GM21528 (cell line): ENCODE measurements at regions not wholly inside any gene's neighbourhood (a gene's known extent, or its start where the extent isn't known, plus 50 kb on each side); places are given as distances from the start of the nearest gene placed in this dataset.
"Not testable (repeated sequence)": the region's sequence is repeated elsewhere in the genome, so short reads cannot be mapped to it uniquely, and the experiment has no call there.

ENCODE experiments used
- ATAC-seq: cut with Tn5 transposase; IDR thresholded peaks from one replicate; pipeline ENCODE4 v1.9.1; 2021; ENCODE audit warnings: mild to moderate bottlenecking, moderate library complexity; ENCODE audit not compliant: unreplicated experiment, low FRiP score

- ATAC-seq: not testable (repeated sequence)
These were observed 258.9 kb downstream of the MYCN start for GRCh38 chr2:16199241-16199640.

GRCh38 chr2:16198166-16198912, 258.0 kb downstream of the MYCN start:
- ATAC-seq: no peak

- no peak for ATAC-seq
These were observed 257.3 kb downstream of the MYCN start for GRCh38 chr2:16197504-16198147.

DNA sequence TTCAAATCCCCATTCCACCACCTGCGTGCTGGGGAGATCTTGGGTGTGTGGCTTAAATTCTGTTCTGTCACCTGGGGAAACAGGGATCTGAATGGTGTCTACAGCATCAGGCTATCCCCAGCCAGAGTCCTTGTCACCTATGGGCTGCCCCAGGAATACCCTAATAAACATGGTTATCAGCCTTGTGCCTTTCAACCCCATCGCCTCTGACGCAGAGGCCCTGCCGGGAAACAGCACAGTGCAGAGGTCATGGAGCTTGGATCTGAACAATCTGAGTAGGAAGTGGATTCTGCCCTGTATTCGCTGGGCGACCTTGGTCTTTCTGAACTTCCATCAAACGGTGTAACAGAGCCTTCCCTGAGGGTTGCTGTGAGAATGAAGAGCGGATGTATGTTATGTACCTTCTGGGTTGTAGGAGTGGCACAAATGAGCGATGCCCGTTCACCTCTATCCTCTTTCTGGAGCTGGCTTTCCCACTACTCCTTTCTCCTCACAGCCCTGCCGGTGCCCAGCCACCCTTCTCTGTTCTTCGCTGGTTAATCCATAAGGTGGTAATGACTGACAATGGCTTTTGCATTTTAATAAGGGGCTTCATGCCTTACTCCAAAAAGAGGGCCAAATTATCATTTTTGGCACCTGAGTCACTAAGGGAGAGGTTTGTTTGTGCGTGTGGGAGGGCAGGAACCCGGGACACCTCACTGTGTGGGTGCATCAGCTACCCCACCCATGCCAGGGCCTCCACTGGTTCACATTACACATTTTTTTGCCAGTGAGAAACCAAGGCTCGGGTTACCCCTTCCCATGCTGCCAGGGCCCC, 256.5 kb downstream of the MYCN start:
- ATAC-seq: no peak

- ATAC-seq: no peak
These were observed 255.3 kb downstream of the MYCN start for GRCh38 chr2:16195681-16196070.

GRCh38 chr2:16194931-16195680, 254.8 kb downstream of the MYCN start:
- no peak for ATAC-seq

DNA sequence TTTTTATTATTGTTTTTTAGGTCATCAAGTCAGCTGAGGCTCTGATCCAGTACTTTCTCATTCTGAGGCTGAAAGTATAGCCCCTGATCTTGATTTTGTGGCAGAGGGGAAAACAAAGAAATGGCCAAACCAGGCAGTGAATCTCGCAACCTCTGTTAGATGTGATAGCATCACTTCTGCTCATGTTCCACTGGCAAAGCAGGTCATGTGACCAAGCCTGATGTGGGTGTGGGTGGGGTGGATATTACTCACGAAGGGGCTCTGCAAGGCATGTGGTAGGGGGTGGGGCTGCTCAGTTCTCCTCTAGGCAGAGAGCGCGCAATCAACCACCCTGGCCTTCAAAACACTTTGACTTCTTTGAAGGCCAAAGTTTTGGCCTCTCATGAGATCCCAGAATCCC, 254.2 kb downstream of the MYCN start:
- ATAC-seq: no peak

- no peak for ATAC-seq
These were observed 253.7 kb downstream of the MYCN start for GRCh38 chr2:16194096-16194390.

- no peak for ATAC-seq
These were observed 252.3 kb downstream of the MYCN start for GRCh38 chr2:16192416-16193216.

DNA sequence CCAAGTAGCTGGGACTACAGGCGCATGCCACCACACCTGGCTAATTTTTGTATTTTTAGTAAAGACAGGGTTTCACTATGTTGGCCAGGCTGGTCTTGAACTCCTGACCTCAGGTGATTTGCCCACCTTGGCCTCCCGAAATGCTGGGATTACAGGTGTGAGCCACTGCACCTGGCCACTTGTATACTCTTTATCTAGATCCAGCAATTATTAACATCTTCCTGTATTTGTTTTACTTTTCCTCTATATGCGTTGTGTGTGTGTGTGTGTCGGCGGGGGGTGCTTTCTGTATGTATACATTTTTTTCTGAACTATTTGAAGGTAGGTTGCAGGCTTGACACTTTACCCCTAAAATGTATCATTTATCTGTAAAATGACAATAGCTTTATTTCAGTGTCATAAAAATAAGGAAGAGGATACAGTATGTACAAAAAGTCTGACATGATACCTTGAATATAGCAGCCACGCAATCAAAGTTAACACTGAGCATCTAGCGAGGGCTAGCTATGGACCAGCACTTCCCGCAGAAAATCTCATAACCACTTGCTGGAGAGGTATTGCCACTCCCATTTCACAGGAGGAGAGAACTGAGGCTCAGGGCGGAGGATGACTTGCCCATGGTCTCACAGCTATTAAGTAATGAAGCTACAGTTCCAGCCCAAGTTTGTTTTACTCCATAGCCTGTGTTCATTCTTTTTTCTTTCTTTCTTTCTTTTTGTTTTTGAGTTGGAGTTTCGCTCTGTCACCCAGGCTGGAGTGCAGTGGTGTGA, 251.3 kb downstream of the MYCN start:
- no peak for ATAC-seq

- ATAC-seq: no peak
These were observed 250.3 kb downstream of the MYCN start for GRCh38 chr2:16190446-16191270.

DNA sequence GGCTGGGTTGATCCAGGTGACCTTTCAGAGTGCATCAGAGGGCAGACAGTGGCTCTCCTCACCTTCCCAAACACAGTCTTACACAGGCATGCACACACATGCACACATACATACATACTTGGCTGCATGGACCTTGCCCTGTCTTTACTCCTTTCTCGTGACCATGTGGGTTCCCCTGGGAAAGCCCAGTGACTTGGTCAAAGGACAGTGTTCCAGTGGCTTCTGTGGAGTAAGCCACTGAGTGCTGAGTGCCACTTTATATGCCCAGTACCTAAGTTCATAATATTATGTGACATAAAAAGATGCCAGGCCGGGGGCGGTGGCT, 249.4 kb downstream of the MYCN start:
- no peak for ATAC-seq

DNA sequence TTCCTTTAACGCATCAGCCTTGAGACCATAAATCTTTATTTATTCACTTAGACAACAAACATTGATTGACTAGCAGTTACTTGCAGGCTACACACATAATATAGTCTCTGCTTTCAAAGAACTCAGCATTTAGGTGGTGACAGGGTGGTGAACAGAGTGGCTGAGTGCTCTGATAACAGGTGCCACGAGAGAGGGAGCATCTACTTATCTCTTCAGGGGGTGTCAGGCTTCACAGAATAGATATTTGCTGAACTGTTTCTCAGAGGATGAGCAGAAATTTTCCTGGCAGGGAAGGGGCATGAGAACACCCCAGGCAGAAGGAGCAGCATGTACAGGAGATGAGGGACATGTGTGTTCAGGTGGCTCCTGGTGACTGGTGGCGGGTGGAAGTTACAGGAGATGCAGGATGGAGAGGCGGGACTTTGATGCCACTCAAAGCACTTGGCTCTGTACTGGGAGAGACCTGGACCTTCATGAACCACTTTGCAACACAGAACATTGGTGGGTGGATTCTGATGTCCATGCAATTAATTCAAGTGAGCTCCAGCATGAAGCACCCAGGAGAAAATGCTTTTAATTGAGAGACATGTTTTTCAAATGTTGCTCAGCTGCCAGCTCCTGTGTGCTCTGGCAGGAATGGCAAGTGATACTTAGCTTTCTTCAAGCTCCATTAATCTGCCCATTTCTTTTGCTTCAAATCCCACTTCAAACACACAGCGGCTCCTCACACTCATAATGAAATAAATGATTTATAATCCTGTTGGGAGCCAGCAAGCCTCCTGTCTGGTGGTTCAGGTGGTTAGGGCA, 248.9 kb downstream of the MYCN start:
- ATAC-seq: no peak

DNA sequence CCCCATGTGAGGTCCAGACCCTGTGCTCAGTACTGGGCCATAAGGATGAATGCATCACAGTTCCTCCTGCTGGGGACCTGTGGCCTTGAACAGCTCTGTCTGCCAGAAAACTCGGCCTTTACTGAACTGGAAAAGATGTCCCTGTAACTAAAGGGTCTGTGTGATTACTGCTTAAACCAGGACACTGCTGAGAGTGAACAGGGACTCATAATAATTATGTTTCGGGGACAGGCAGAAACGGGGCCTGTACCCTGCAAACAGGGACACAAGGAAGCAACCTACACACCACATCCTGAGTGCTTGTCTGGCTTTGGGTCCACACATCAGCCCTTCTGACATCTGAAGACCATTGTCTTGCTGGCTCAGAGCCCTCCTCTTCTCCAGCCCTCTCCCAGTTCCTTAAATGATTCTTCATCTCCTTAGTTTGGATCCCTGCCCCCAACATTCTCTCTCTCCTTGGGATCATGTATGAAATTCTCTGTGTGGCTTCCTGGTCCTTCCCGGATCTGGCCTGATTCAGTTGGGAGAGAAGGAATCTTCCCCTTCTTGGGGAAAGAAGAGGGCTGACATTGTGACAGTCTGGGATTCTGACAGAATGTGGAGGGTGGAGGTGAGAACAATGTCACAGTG, 248.0 kb downstream of the MYCN start:
- no peak for ATAC-seq

DNA sequence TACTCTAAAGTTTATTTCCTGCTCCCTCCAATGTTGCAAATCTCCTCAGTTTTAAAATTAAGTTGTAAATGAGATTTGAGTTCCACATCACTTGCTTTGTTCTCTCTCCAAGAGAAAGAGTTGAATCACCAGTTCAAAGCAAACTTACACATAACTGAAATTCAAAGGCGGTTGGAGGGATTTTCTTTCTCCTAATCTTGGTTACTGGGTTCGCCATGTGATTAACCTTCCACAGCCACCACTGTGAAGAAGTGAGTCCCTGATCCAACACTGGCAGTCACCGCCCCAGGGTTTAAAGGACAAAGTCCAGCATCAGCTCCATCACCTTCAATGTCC, 247.1 kb downstream of the MYCN start:
- ATAC-seq: no peak

DNA sequence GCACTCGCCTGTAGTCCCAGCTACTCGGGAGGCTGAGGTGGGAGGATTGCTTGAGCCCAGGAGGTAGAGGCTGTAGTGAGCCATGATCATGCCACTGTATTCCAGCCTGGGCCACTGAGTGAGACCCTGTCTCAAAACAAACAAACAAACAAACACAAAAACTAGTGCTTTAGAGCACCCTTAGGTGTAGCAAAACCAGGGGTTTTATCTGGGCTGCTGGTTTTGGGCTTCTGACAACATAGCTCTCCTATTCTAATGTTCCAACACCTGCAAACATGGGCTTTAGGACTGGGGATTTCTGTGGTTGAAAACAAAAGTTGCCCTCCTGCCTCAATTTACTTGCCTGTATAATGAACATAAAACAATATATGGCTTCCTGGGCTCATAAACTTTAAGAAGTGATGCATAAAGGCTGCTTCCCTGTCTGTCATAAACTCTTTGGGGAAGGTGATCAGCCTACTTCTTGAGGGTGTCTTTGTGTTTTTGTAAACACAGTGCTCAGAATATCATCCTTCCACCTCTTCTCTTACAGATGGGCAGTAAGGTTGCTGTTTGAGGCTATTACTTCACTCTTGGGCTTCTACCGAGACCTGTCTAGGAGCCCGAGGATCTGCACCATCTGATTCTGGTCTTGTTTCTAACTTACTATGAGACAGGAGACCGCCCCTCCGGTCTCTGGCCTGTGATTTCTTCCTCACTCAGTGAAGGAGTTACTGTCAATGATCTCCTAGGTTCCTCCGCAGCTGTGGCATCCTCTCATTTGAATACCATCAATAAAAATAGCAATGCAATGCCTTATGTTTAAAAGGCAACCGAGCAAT, 246.5 kb downstream of the MYCN start:
- no peak for ATAC-seq

GRCh38 chr2:16185801-16186272, 245.5 kb downstream of the MYCN start:
- no peak for ATAC-seq
